HEK293 (cell line): ENCODE measurements at regions not wholly inside any gene's neighbourhood (a gene's known extent, or its start where the extent isn't known, plus 50 kb on each side); places are given as distances from the start of the nearest gene placed in this dataset.

ENCODE experiments used
- PRDM2 ChIP-seq: fragments of 450-650 bp; formaldehyde crosslinking; IDR thresholded peaks from 2 replicates; pipeline ENCODE4 v1.5.1; 2016; ENCODE audit warnings: missing biosample characterization, missing genetic modification characterization, borderline replicate concordance
- YY1 ChIP-seq: fragments of 450-650 bp; formaldehyde crosslinking; IDR thresholded peaks from 2 replicates; pipeline ENCODE4 v1.5.1; 2018; ENCODE audit warnings: missing biosample characterization, missing genetic modification characterization
- ZNF23 ChIP-seq: fragments of 450-650 bp; formaldehyde crosslinking; IDR thresholded peaks from 2 replicates; pipeline ENCODE4 v1.5.1; 2016; ENCODE audit warnings: missing biosample characterization, missing genetic modification characterization, borderline replicate concordance
- TF ChIP-seq, protein P1 (sequence below): fragments of 450-650 bp; formaldehyde crosslinking; IDR thresholded peaks from 2 replicates; pipeline ENCODE4 v1.5.1; 2016; ENCODE audit warnings: missing biosample characterization, missing genetic modification characterization

- no peak for TF ChIP-seq PRDM2 (tag by site-specific recombination)
- TF ChIP-seq, protein P1, sequence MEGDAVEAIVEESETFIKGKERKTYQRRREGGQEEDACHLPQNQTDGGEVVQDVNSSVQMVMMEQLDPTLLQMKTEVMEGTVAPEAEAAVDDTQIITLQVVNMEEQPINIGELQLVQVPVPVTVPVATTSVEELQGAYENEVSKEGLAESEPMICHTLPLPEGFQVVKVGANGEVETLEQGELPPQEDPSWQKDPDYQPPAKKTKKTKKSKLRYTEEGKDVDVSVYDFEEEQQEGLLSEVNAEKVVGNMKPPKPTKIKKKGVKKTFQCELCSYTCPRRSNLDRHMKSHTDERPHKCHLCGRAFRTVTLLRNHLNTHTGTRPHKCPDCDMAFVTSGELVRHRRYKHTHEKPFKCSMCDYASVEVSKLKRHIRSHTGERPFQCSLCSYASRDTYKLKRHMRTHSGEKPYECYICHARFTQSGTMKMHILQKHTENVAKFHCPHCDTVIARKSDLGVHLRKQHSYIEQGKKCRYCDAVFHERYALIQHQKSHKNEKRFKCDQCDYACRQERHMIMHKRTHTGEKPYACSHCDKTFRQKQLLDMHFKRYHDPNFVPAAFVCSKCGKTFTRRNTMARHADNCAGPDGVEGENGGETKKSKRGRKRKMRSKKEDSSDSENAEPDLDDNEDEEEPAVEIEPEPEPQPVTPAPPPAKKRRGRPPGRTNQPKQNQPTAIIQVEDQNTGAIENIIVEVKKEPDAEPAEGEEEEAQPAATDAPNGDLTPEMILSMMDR (tag by site-specific recombination), result no peak
- no peak for TF ChIP-seq YY1 (tag by site-specific recombination)
- no peak for TF ChIP-seq ZNF23 (tag by site-specific recombination)
Measured at GRCh38 chr6:54624216-54624615, 222.4 kb upstream of the FAM83B start.
